OCI-LY7 (cell line): ENCODE measurements at regions not wholly inside any gene's neighbourhood (a gene's known extent, or its start where the extent isn't known, plus 50 kb on each side); places are given as distances from the start of the nearest gene placed in this dataset.

Experiments used
- BruUV-seq: library from RNA; stranded (reverse); fragments of 400-500 nt; replicated peaks from 2 replicates; lab custom pipeline; 2021; lab: Mats Ljungman, UMichigan
- CTCF ChIA-PET: fragments of 300-600 bp; sonication (Branson Sonifier 250); formaldehyde crosslinking; loops from one replicate; lab custom pipeline; 2022; ENCODE audit warnings: antibody characterized with exemption; ENCODE audit not compliant: unreplicated experiment; lab: Charles Lee
- POLR2A ChIA-PET: fragments of 300-600 bp; sonication (Branson Sonifier 250); formaldehyde crosslinking; loops from one replicate; lab custom pipeline; 2022; ENCODE audit warnings: antibody characterized with exemption; lab: Charles Lee
- DNase-seq: peaks from one replicate; pipeline ENCODE4 v3.0.0-alpha.2; 2015; ENCODE audit warnings: low spot score
- H2AFZ ChIP-seq: fragments of 200-600 bp; sonication (generic), shearing (Covaris generic); 2 replicates; pipeline ENCODE4 v1.6.1; 2014; ENCODE audit warnings: mild to moderate bottlenecking, antibody characterized with exemption, low read length, moderate library complexity
- H3K27ac ChIP-seq: fragments of 200-600 bp; sonication (generic); 2 replicates; pipeline ENCODE4 v1.5.1; 2014; ENCODE audit warnings: mixed run types, low read depth, mild to moderate bottlenecking, moderate library complexity, low read length, inconsistent platforms; ENCODE audit not compliant: poor library complexity, severe bottlenecking
- H3K36me3 ChIP-seq: fragments of 200-600 bp; sonication (generic); 2 replicates; pipeline ENCODE4 v1.6.1; 2014; ENCODE audit warnings: mild to moderate bottlenecking, antibody characterized with exemption, low read length, moderate library complexity, mixed read lengths; ENCODE audit not compliant: insufficient read depth
- H3K4me1 ChIP-seq: fragments of 200-600 bp; sonication (generic); 2 replicates; pipeline ENCODE4 v1.5.1; 2014; ENCODE audit warnings: mild to moderate bottlenecking, low read length; ENCODE audit not compliant: insufficient read depth, poor library complexity, severe bottlenecking
- H3K4me2 ChIP-seq: fragments of 200-600 bp; sonication (generic); 2 replicates; pipeline ENCODE4 v1.6.1; 2014; ENCODE audit warnings: mild to moderate bottlenecking, low read length
- H3K4me3 ChIP-seq: fragments of 200-600 bp; sonication (generic); 2 replicates; pipeline ENCODE4 v1.5.1; 2014; ENCODE audit warnings: mild to moderate bottlenecking, low read depth, low read length; ENCODE audit not compliant: poor library complexity, severe bottlenecking
- H3K79me2 ChIP-seq: fragments of 200-600 bp; sonication (generic); 2 replicates; pipeline ENCODE4 v1.6.1; 2016; ENCODE audit warnings: low read depth, mild to moderate bottlenecking, low read length, moderate library complexity, mixed read lengths; ENCODE audit not compliant: insufficient read depth
- H3K9me2 ChIP-seq: fragments of 200-600 bp; sonication (generic); 2 replicates; pipeline ENCODE4 v1.6.1; 2016; ENCODE audit warnings: mild to moderate bottlenecking, low read length, mixed read lengths; ENCODE audit not compliant: insufficient read depth
- H3K9me3 ChIP-seq: fragments of 200-600 bp; sonication (generic); 2 replicates; pipeline ENCODE4 v1.6.1; 2014; ENCODE audit warnings: mild to moderate bottlenecking, mixed run types, low read length, mixed read lengths
- H4K20me1 ChIP-seq: fragments of 200-600 bp; sonication (generic); 2 replicates; pipeline ENCODE4 v1.6.1; 2014; ENCODE audit warnings: mild to moderate bottlenecking, antibody characterized with exemption, low read length, moderate library complexity, mixed read lengths; ENCODE audit not compliant: insufficient read depth
- CTCF ChIP-seq: fragments of 200-600 bp; sonication (generic); conservative IDR thresholded peaks from 2 replicates; pipeline ENCODE4 v1.5.1; 2014; ENCODE audit warnings: mild to moderate bottlenecking, antibody characterized with exemption, low read length, moderate library complexity, mixed read lengths
- EZH2phosphoT487 ChIP-seq: fragments of 200-600 bp; sonication (generic); IDR thresholded peaks from 2 replicates; pipeline ENCODE4 v1.6.1; 2018; ENCODE audit warnings: low read depth, borderline replicate concordance, mild to moderate bottlenecking, mixed run types, antibody characterized with exemption, low read length, moderate library complexity, mixed read lengths
- intact Hi-C: fragments of 100-400 bp; cut with micrococcal nuclease; formaldehyde crosslinking; loops from one replicate; pipeline ENCODE4 v1.10.0; 2022; ENCODE audit not compliant: unreplicated experiment

GRCh38 chr2:183680573-183680972 is 556.3 kb downstream of the NUP35 start:
- TF ChIP-seq EZH2phosphoT487 (no peak), CTCF (no peak)
- intact Hi-C loops, result no loop called here
- ChIA-PET POLR2A (no interaction called here), CTCF (no interaction called here)
- Histone ChIP-seq H3K4me3 (no peak overlapping the region), H3K27ac (no peak overlapping the region), H4K20me1 (no peaks in the 10 kb centered on the region), H3K36me3 (no peaks in the 10 kb centered on the region), H3K4me2 (no peak overlapping the region), H3K4me1 (no peaks in the 10 kb centered on the region), H3K9me2 (no peaks in the 10 kb centered on the region), H3K9me3 (no peaks in the 10 kb centered on the region), H2AFZ (no peak overlapping the region), H3K79me2 (no peaks in the 10 kb centered on the region)
- no peak for DNase-seq
- no TSS peak for BruUV-seq

GRCh38 chr2:183684686-183685085 is 560.4 kb downstream of the NUP35 start:
- Histone ChIP-seq H4K20me1 (no peaks in the 10 kb centered on the region), H3K79me2 (no peaks in the 10 kb centered on the region), H3K9me2 (no peaks in the 10 kb centered on the region), H3K36me3 (no peaks in the 10 kb centered on the region), H3K4me2 (no peak overlapping the region), H2AFZ (no peak overlapping the region), H3K9me3 (no peaks in the 10 kb centered on the region), H3K4me3 (no peak overlapping the region), H3K27ac (no peak overlapping the region), H3K4me1 (no peaks in the 10 kb centered on the region)
- TF ChIP-seq CTCF (no peak), EZH2phosphoT487 (no peak)
- intact Hi-C loops, result no loop called here
- no TSS peak for BruUV-seq
- ChIA-PET POLR2A (interaction anchor here (0.6 kb wide), 1 partner anchor 427 kb away, joined by 3 read pairs; no protein-coding TSS in a partner anchor), CTCF (no interaction called here)
- no peak for DNase-seq

GRCh38 chr2:183696028-183696427 is 571.8 kb downstream of the NUP35 start:
- ChIA-PET POLR2A (interaction anchor here (0.9 kb wide), 1 partner anchor 178 kb away, joined by 3 read pairs; no protein-coding TSS in a partner anchor), CTCF (no interaction called here)
- no peaks in the 10 kb centered on the region for H3K9me3 ChIP-seq
- H3K27ac ChIP-seq, result no peak overlapping the region
- intact Hi-C loops, result no loop called here
- no peak overlapping the region for H3K4me2 ChIP-seq
- no peak overlapping the region for H3K4me3 ChIP-seq
- TF ChIP-seq EZH2phosphoT487, result no peak
- no peak for TF ChIP-seq CTCF
- BruUV-seq, result no TSS peak
- no peaks in the 10 kb centered on the region for H3K9me2 ChIP-seq
- no peak for DNase-seq
- H3K36me3 ChIP-seq, result no peaks in the 10 kb centered on the region
- no peaks in the 10 kb centered on the region for H3K4me1 ChIP-seq
- H3K79me2 ChIP-seq, result no peaks in the 10 kb centered on the region
- H2AFZ ChIP-seq, result no peak overlapping the region
- no peaks in the 10 kb centered on the region for H4K20me1 ChIP-seq
